Right cardiac atrium (tissue), 5 donors: ENCODE measurements at regions not wholly inside any gene's neighbourhood (a gene's known extent, or its start where the extent isn't known, plus 50 kb on each side); places are given as distances from the start of the nearest gene placed in this dataset.
"Not testable (repeated sequence)": the region's sequence is repeated elsewhere in the genome, so short reads cannot be mapped to it uniquely, and the experiment has no call there.

ENCODE experiments used
- ATAC-seq, 2 donors: fragments of 200-7000 bp; cut with Tn5 transposase; one replicate each; pipeline versions ENCODE4 v1.8.0 to v1.9.1; 2020; ENCODE audit warnings: moderate library complexity in 2 of 2, mild to moderate bottlenecking in 1 of 2
- DNase-seq, 3 donors: peaks; one replicate each; pipeline ENCODE4 v3.0.0-alpha.2; 2020
- H3K27ac ChIP-seq: one replicate; pipeline ENCODE4 v1.5.1; 2013; ENCODE audit warnings: mild to moderate bottlenecking, low read length, control low read depth, moderate library complexity
- H3K27me3 ChIP-seq: one replicate; pipeline ENCODE4 v1.6.1; 2013; ENCODE audit not compliant: control insufficient read depth, insufficient read depth
- H3K4me1 ChIP-seq: one replicate; pipeline ENCODE4 v1.6.1; 2013; ENCODE audit warnings: low read length; ENCODE audit not compliant: control insufficient read depth, insufficient read depth
- H3K4me3 ChIP-seq: one replicate; pipeline ENCODE4 v1.5.1; 2013; ENCODE audit warnings: low read length, control low read depth
- H3K9me3 ChIP-seq: one replicate; pipeline ENCODE4 v1.6.1; 2013; ENCODE audit warnings: low read length; ENCODE audit not compliant: control insufficient read depth
- WGBS: extraction: QIAGEN DNeasy Blood & Tissue Kit; methylation state at CpG from one replicate; pipeline ENCODE4 v1.1.7; 2013; 5-methylcytosine and 5-hydroxymethylcytosine counted together
- intact Hi-C, 4 donors: fragments of 100-400 bp; cut with DNase I; formaldehyde crosslinking; loops; one replicate each; pipeline versions ENCODE4 v1.11.0 to v1.14.0; 2022 to 2023
- donor health status: healthy with polysubstance abuse.
- donor health status: DM: no; HTN: yes; CAD: no.
- donor health status: DM: no; HTN: no; CAD: no.
- donor health status: DM: no; HTN: yes; CAD: no; lungs with severe emphysema.
- donor health status: DM: yes; HTN: yes; CAD: no.

DNA sequence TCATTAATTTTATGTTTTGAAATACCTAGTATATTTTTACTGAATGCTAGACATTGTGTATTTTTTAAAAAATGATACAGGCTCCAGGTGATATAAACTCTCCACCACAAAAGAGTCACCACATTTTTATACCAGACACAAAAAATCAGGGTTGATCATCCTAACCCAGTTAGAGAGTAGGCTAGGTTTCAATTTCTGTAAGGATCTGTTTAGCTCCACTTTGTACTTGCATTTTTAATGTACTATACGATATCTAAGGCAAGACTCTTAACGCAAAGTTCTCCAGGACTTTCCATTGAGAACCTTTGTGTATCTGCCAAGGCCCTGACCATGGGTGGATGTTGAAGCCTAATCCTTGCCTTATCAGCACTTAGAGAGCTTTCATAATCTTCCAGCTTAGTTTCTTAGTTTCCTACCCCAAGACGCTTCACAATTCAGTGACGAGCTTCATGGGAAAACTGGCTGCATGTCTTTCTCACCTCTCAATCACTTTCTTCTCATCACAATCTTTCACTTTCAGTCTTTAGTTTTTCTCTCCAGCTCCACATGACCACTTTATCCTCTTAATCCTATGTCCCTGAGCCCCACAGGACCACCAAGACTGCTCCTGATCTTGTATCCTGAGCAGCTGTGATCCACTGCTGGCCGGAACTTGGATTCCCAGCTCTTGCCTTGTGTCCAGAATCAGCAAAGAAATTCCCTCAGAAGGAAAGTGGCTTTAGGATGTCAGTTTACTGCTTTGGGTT is 635.8 kb downstream of the RNF144A start:
- H3K4me1 ChIP-seq = no peaks in the 10 kb centered on the region
- H3K4me3 ChIP-seq = no peak overlapping the region
- DNase-seq (peak in 1 of 3 donors; percentile 27), ATAC-seq (no peak)
- no peak overlapping the region for H3K27ac ChIP-seq
- H3K9me3 ChIP-seq = no peaks in the 10 kb centered on the region
- 54% methylated on average over 5 of the region's 5 CpGs for WGBS
- intact Hi-C loops = no loop called here
- peaks cover 2% of the 10 kb centered on the region for H3K27me3 ChIP-seq

- no peak overlapping the region for H3K4me3 ChIP-seq
- H3K27ac ChIP-seq = no peak overlapping the region
- ATAC-seq = no peak
- no peak for DNase-seq
- no peaks in the 10 kb centered on the region for H3K4me1 ChIP-seq
- intact Hi-C loops = no loop called here
- H3K27me3 ChIP-seq = peaks cover 2% of the 10 kb centered on the region
- H3K9me3 ChIP-seq = no peaks in the 10 kb centered on the region
- WGBS = 91% methylated on average over 10 of the region's 10 CpGs
Measured at GRCh38 chr2:7555260-7555659, 638.0 kb downstream of the RNF144A start.

- Histone ChIP-seq H3K4me3 (no peak overlapping the region), H3K9me3 (no peaks in the 10 kb centered on the region), H3K27ac (no peak overlapping the region), H3K27me3 (peaks cover 2% of the 10 kb centered on the region), H3K4me1 (no peaks in the 10 kb centered on the region)
- DNase-seq (no peak), ATAC-seq (no peak)
- intact Hi-C loops = no loop called here
Measured at GRCh38 chr2:7557376-7557775, 640.2 kb downstream of the RNF144A start.

GRCh38 chr2:7559791-7560190 is 642.6 kb downstream of the RNF144A start:
- ATAC-seq = no peak
- Histone ChIP-seq H3K4me3 (no peak overlapping the region), H3K4me1 (no peaks in the 10 kb centered on the region), H3K27ac (no peak overlapping the region), H3K27me3 (no peaks in the 10 kb centered on the region), H3K9me3 (no peaks in the 10 kb centered on the region)
- no peak for DNase-seq
- intact Hi-C loops = no loop called here
- 85% methylated on average over 1 of the region's 1 CpG for WGBS

- no peak overlapping the region for H3K4me3 ChIP-seq
- no peaks in the 10 kb centered on the region for H3K9me3 ChIP-seq
- no peaks in the 10 kb centered on the region for H3K27me3 ChIP-seq
- no peaks in the 10 kb centered on the region for H3K4me1 ChIP-seq
- no peak for DNase-seq
- no peak overlapping the region for H3K27ac ChIP-seq
- intact Hi-C loops = no loop called here
- no peak for ATAC-seq
- WGBS = 88% methylated on average over 6 of the region's 6 CpGs
Measured at GRCh38 chr2:7566382-7566881, 649.2 kb downstream of the RNF144A start.

GRCh38 chr2:7567116-7567515 is 649.9 kb downstream of the RNF144A start:
- intact Hi-C loops, ATAC-seq, H3K27me3 ChIP-seq, H3K27ac ChIP-seq, H3K9me3 ChIP-seq, H3K4me3 ChIP-seq, DNase-seq, H3K4me1 ChIP-seq: not testable (repeated sequence)
- WGBS = 43% methylated on average over 2 of the region's 2 CpGs

- intact Hi-C loops = no loop called here
- no peak for ATAC-seq
- WGBS = 64% methylated on average over 4 of the region's 4 CpGs
Measured at GRCh38 chr2:7567646-7568045, 650.4 kb downstream of the RNF144A start.

DNA sequence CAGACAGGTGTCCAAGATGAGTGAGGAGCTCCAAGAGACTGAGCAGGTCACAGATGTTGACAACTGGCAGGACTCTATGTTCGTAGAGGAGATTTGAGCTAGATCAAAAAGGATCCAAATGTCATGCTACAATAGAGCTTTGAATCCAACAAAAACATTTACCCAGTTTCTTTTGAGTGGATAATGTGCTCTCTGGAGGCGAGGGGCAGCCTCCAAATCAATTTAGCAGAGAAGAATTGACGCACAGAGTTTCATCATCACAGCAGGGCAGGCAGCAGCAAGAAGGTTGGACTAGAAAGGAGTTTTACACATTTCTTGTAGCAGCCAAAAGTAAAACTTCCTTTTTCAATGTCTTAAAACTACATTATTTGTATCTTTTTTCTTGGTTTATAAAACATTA is 653.0 kb downstream of the RNF144A start:
- no peaks in the 10 kb centered on the region for H3K4me1 ChIP-seq
- peak in 2 of 3 donors; percentile 26 to 45 for DNase-seq
- ATAC-seq = peak; percentile 37 to 59
- no peak overlapping the region for H3K4me3 ChIP-seq
- no peak overlapping the region for H3K27ac ChIP-seq
- H3K9me3 ChIP-seq = no peaks in the 10 kb centered on the region
- no peaks in the 10 kb centered on the region for H3K27me3 ChIP-seq
- WGBS = 58% methylated on average over 3 of the region's 3 CpGs
- intact Hi-C loops = no loop called here

More at GRCh38 chr2:7567646-7568045, 650.4 kb downstream of the RNF144A start:
- no peaks in the 10 kb centered on the region for H3K27me3 ChIP-seq
- DNase-seq = no peak
- H3K27ac ChIP-seq = no peak overlapping the region
- H3K9me3 ChIP-seq = no peaks in the 10 kb centered on the region
- H3K4me3 ChIP-seq = no peak overlapping the region
- no peaks in the 10 kb centered on the region for H3K4me1 ChIP-seq

- Histone ChIP-seq H3K27me3 (no peaks in the 10 kb centered on the region), H3K4me1 (no peaks in the 10 kb centered on the region), H3K9me3 (no peaks in the 10 kb centered on the region), H3K4me3 (no peak overlapping the region), H3K27ac (no peak overlapping the region)
- ATAC-seq = no peak
- WGBS = 95% methylated on average over 1 of the region's 1 CpG
- intact Hi-C loops = no loop called here
- no peak for DNase-seq
Measured at GRCh38 chr2:7571701-7572100, 654.5 kb downstream of the RNF144A start.

GRCh38 chr2:7572450-7572849 is 655.2 kb downstream of the RNF144A start:
- no peak for ATAC-seq
- WGBS = 80% methylated on average over 7 of the region's 7 CpGs
- Histone ChIP-seq H3K27ac (no peak overlapping the region), H3K4me1 (no peaks in the 10 kb centered on the region), H3K9me3 (no peaks in the 10 kb centered on the region), H3K4me3 (no peak overlapping the region), H3K27me3 (no peaks in the 10 kb centered on the region)
- no peak for DNase-seq
- intact Hi-C loops = no loop called here

DNA sequence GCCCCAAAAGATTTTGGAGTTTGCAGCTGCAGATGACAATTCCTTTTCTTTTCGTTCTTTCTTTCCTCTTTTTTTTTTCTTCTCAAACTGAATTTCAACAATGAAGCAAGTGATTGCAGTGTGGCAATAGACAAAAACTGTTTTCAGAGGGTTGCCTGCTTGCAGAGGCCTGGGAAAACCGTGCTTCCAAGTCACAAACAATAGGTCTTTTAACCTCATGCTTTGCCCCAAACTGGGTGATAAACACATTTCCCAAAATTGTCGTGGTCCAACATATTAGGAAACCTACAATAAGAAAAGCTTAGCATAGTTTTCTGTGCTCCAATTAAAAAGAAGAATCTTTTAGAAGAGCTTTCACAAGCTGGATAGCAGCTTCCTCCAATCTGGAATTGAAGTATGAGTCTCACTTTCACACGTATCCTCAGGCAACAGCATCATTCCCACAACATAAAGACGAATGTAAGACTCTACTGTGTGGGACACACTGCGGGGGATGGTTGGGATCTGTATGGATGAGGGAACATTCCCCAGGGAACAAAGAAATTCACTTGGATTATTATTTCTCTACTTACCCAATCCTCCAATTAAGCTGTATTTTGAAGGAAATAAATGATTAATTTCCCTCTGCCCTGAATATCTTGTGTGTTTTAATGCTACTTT is 656.1 kb downstream of the RNF144A start:
- intact Hi-C loops = no loop called here
- no peaks in the 10 kb centered on the region for H3K9me3 ChIP-seq
- WGBS = 61% methylated on average over 6 of the region's 6 CpGs
- no peak overlapping the region for H3K4me3 ChIP-seq
- no peak for ATAC-seq
- no peak for DNase-seq
- H3K27me3 ChIP-seq = no peaks in the 10 kb centered on the region
- H3K27ac ChIP-seq = no peak overlapping the region
- H3K4me1 ChIP-seq = no peaks in the 10 kb centered on the region
